ENCODE measurements at regions not wholly inside any gene's neighbourhood (a gene's known extent, or its start where the extent isn't known, plus 50 kb on each side); places are given as distances from the start of the nearest gene placed in this dataset.

DNA sequence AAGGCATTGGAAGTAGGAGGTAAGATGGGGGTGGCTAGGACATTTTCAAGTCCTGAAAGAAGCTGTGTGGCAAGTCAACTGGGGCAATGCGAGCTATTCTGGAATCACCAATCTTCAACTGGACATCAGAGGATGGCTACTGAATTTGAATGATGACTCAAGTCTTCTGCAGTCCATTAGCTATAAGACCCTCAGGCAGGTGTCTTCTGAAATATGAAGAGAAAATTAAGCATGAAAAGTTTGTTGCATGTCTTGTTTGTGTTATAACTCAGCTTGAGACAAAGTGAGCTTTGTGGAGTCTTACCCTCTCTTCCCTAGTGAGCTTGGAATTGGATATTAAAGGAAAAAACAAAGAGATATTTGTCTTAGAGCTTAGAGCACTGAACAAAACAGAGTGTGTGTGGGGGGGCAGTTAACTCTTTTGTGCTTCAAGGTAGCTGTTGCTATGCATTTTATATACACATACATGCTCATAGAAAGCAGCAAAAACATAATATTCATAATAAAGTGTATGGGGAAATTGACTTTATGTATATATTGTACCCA lies 979.1 kb downstream of the MCTP2 start:
- H3K36me3 Mint-ChIP-seq: peaks cover 22% of the 10 kb centered on the region
- no peak for DNase-seq (ENCODE audit: low spot score)
- TF ChIP-seq, protein P1, sequence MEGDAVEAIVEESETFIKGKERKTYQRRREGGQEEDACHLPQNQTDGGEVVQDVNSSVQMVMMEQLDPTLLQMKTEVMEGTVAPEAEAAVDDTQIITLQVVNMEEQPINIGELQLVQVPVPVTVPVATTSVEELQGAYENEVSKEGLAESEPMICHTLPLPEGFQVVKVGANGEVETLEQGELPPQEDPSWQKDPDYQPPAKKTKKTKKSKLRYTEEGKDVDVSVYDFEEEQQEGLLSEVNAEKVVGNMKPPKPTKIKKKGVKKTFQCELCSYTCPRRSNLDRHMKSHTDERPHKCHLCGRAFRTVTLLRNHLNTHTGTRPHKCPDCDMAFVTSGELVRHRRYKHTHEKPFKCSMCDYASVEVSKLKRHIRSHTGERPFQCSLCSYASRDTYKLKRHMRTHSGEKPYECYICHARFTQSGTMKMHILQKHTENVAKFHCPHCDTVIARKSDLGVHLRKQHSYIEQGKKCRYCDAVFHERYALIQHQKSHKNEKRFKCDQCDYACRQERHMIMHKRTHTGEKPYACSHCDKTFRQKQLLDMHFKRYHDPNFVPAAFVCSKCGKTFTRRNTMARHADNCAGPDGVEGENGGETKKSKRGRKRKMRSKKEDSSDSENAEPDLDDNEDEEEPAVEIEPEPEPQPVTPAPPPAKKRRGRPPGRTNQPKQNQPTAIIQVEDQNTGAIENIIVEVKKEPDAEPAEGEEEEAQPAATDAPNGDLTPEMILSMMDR (IDR thresholded peaks at IDR 0.05): no peak
- TF ChIP-seq, protein P2, sequence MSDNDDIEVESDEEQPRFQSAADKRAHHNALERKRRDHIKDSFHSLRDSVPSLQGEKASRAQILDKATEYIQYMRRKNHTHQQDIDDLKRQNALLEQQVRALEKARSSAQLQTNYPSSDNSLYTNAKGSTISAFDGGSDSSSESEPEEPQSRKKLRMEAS (CRISPR knock-in tag; IDR thresholded peaks at IDR 0.05): no peak
- TF ChIP-seq, protein P3, sequence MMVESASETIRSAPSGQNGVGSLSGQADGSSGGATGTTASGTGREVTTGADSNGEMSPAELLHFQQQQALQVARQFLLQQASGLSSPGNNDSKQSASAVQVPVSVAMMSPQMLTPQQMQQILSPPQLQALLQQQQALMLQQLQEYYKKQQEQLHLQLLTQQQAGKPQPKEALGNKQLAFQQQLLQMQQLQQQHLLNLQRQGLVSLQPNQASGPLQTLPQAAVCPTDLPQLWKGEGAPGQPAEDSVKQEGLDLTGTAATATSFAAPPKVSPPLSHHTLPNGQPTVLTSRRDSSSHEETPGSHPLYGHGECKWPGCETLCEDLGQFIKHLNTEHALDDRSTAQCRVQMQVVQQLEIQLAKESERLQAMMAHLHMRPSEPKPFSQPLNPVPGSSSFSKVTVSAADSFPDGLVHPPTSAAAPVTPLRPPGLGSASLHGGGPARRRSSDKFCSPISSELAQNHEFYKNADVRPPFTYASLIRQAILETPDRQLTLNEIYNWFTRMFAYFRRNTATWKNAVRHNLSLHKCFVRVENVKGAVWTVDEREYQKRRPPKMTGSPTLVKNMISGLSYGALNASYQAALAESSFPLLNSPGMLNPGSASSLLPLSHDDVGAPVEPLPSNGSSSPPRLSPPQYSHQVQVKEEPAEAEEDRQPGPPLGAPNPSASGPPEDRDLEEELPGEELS (CRISPR knock-in tag; IDR thresholded peaks at IDR 0.05): no peak
- TF ChIP-seq FOXJ3 (CRISPR knock-in tag; IDR thresholded peaks at IDR 0.05; ENCODE audit: borderline replicate concordance) (no peak), SMAD4 (CRISPR knock-in tag; IDR thresholded peaks at IDR 0.05) (no peak), SOX15 (CRISPR knock-in tag; IDR thresholded peaks at IDR 0.05) (no peak), ZNF423 (CRISPR knock-in tag; IDR thresholded peaks at IDR 0.05) (no peak), ZNF138 (CRISPR knock-in tag; conservative IDR thresholded peaks at IDR 0.05) (no peak)
- TF ChIP-seq, protein P4, sequence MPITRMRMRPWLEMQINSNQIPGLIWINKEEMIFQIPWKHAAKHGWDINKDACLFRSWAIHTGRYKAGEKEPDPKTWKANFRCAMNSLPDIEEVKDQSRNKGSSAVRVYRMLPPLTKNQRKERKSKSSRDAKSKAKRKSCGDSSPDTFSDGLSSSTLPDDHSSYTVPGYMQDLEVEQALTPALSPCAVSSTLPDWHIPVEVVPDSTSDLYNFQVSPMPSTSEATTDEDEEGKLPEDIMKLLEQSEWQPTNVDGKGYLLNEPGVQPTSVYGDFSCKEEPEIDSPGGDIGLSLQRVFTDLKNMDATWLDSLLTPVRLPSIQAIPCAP (CRISPR knock-in tag; IDR thresholded peaks at IDR 0.05): no peak
- peaks cover 51% of the 10 kb centered on the region for H3K9me3 Mint-ChIP-seq
- H3K27me3 Mint-ChIP-seq (ENCODE audit: low read depth): no peaks in the 10 kb centered on the region
- H3K4me1 Mint-ChIP-seq: no peaks in the 10 kb centered on the region
- ChIA-PET CTCF (interaction anchor here (0.7 kb wide), 1 partner anchor 539 kb away, joined by 3 read pairs; no protein-coding TSS in a partner anchor), POLR2A (no interaction called here)
- H3K27ac Mint-ChIP-seq: no peak overlapping the region
- ATAC-seq: no peak
- H3K4me3 Mint-ChIP-seq: no peak overlapping the region

DNA sequence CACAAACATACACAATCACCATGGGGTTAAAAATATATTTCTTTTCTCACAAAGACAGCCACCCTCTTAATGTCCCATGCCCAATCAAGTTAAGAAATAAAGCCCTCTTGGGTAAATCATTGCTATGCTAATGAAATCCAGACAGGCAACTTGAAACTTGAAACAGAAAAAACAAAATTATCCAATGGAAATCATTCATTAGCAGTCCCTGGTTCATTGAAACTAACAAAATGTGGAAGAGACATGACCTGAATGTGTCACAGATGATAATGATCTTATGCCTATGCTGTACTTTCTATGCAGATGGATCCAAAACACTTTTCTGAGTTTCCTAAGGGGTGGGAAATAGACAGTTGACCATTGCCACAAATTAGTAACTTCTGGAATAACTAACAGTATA lies 983.7 kb downstream of the MCTP2 start:
- CTCF ChIA-PET: no interaction called here
- Mint-ChIP-seq H3K4me1 (0 out of 2 replicates have a peak, but pooled peaks cover 3% of the 10 kb centered on the region), H3K27ac (no peak overlapping the region), H3K36me3 (no peaks in the 10 kb centered on the region), H3K9me3 (peaks cover 20% of the 10 kb centered on the region), H3K4me3 (no peak overlapping the region), H3K27me3 (ENCODE audit: low read depth) (no peaks in the 10 kb centered on the region)
- DNase-seq (ENCODE audit: low spot score) (no peak), ATAC-seq (no peak)
- TF ChIP-seq, protein P5, sequence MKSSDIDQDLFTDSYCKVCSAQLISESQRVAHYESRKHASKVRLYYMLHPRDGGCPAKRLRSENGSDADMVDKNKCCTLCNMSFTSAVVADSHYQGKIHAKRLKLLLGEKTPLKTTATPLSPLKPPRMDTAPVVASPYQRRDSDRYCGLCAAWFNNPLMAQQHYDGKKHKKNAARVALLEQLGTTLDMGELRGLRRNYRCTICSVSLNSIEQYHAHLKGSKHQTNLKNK (CRISPR knock-in tag; IDR thresholded peaks at IDR 0.05): no peak
- TF ChIP-seq RORB (CRISPR knock-in tag; IDR thresholded peaks at IDR 0.05) (no peak), FOXP1 (CRISPR knock-in tag; IDR thresholded peaks at IDR 0.05; ENCODE audit: borderline replicate concordance) (no peak), FOXJ3 (CRISPR knock-in tag; IDR thresholded peaks at IDR 0.05; ENCODE audit: borderline replicate concordance) (no peak), NR2C2 (CRISPR knock-in tag; IDR thresholded peaks at IDR 0.05) (no peak), NR1H2 (CRISPR knock-in tag; IDR thresholded peaks at IDR 0.05) (no peak), IRF2 (CRISPR knock-in tag; IDR thresholded peaks at IDR 0.05; ENCODE audit: borderline replicate concordance, low read depth) (no peak), ETV6 (CRISPR knock-in tag; IDR thresholded peaks at IDR 0.05) (no peak), TP53 (CRISPR knock-in tag; IDR thresholded peaks at IDR 0.05) (no peak), ATF1 (CRISPR knock-in tag; IDR thresholded peaks at IDR 0.05) (no peak), RELA (CRISPR knock-in tag; IDR thresholded peaks at IDR 0.05; ENCODE audit: borderline replicate concordance) (no peak)
- TF ChIP-seq, protein P6, sequence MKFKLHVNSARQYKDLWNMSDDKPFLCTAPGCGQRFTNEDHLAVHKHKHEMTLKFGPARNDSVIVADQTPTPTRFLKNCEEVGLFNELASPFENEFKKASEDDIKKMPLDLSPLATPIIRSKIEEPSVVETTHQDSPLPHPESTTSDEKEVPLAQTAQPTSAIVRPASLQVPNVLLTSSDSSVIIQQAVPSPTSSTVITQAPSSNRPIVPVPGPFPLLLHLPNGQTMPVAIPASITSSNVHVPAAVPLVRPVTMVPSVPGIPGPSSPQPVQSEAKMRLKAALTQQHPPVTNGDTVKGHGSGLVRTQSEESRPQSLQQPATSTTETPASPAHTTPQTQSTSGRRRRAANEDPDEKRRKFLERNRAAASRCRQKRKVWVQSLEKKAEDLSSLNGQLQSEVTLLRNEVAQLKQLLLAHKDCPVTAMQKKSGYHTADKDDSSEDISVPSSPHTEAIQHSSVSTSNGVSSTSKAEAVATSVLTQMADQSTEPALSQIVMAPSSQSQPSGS (CRISPR knock-in tag; IDR thresholded peaks at IDR 0.05; ENCODE audit: borderline replicate concordance, low read depth): no peak
- TF ChIP-seq, protein P7, sequence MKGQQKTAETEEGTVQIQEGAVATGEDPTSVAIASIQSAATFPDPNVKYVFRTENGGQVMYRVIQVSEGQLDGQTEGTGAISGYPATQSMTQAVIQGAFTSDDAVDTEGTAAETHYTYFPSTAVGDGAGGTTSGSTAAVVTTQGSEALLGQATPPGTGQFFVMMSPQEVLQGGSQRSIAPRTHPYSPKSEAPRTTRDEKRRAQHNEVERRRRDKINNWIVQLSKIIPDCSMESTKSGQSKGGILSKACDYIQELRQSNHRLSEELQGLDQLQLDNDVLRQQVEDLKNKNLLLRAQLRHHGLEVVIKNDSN (CRISPR knock-in tag; IDR thresholded peaks at IDR 0.05): no peak
- TF ChIP-seq, protein P8, sequence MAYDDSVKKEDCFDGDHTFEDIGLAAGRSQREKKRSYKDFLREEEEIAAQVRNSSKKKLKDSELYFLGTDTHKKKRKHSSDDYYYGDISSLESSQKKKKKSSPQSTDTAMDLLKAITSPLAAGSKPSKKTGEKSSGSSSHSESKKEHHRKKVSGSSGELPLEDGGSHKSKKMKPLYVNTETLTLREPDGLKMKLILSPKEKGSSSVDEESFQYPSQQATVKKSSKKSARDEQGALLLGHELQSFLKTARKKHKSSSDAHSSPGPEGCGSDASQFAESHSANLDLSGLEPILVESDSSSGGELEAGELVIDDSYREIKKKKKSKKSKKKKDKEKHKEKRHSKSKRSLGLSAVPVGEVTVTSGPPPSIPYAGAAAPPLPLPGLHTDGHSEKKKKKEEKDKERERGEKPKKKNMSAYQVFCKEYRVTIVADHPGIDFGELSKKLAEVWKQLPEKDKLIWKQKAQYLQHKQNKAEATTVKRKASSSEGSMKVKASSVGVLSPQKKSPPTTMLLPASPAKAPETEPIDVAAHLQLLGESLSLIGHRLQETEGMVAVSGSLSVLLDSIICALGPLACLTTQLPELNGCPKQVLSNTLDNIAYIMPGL (CRISPR knock-in tag; IDR thresholded peaks at IDR 0.05): no peak
- POLR2A ChIA-PET: no interaction called here
